Nephron (organoid): ENCODE measurements at regions not wholly inside any gene's neighbourhood (a gene's known extent, or its start where the extent isn't known, plus 50 kb on each side); places are given as distances from the start of the nearest gene placed in this dataset.

Experiments
- H3K27ac Mint-ChIP-seq, 3 experiments: 2 replicates each; pipeline ENCODE4 v1.8.0; 2020; ENCODE audit warnings: mixed read lengths in 3 of 3, mild to moderate bottlenecking in 2 of 3, moderate library complexity in 1 of 3
- H3K27me3 Mint-ChIP-seq: 2 replicates; pipeline ENCODE4 v1.8.0; 2021; ENCODE audit warnings: low read depth, mild to moderate bottlenecking, moderate library complexity, mixed read lengths
- H3K36me3 Mint-ChIP-seq: 2 replicates; pipeline ENCODE4 v1.8.0; 2020; ENCODE audit warnings: low read depth, mixed read lengths
- H3K4me1 Mint-ChIP-seq: 2 replicates; pipeline ENCODE4 v1.8.0; 2020; ENCODE audit warnings: mixed read lengths
- H3K4me3 Mint-ChIP-seq, 3 experiments: 2 replicates each; pipeline ENCODE4 v1.8.0; 2020; ENCODE audit warnings: mild to moderate bottlenecking in 3 of 3, mixed read lengths in 3 of 3, moderate library complexity in 2 of 3
- H3K9me3 Mint-ChIP-seq: 2 replicates; pipeline ENCODE4 v1.8.0; 2020; ENCODE audit warnings: mixed read lengths
- CTCF ChIP-seq, 3 experiments: fragments of 200-600 bp; sonication (generic); IDR thresholded peaks; one replicate each; pipeline ENCODE4 v1.5.0; 2021; ENCODE audit warnings: antibody characterized with exemption in 3 of 3; ENCODE audit not compliant: unreplicated experiment in 3 of 3

- Mint-ChIP-seq H3K27me3 (peaks cover 4% of the 10 kb centered on the region), H3K36me3 (no peaks in the 10 kb centered on the region), H3K27ac (no peak overlapping the region), H3K4me1 (no peaks in the 10 kb centered on the region), H3K9me3 (no peaks in the 10 kb centered on the region), H3K4me3 (no peak overlapping the region)
- no peak for TF ChIP-seq CTCF (IDR thresholded peaks at IDR 0.05; ENCODE audit: unreplicated experiment in 3 of 3)
These were observed 225.4 kb downstream of the BTG1 start for GRCh38 chr12:91920276-91920675.

DNA sequence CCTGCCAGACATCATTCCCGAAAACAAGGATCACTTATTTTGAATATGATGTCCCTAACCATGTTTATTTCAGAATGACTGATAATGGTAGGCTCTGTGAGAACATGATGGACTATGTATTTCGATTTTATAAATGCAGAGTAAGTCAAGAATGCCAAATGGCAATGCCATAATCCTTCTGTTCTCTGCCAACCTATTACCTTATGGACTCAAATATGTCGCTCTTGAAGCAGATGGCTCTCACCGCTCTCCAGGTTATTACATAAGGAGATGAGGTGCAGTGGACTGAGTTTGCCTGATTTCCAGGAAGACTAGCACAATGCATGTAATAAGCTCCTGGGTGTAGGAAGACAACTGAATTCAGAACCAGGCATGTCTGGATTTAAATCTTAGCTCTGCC, 227.2 kb downstream of the BTG1 start:
- H3K9me3 Mint-ChIP-seq: no peaks in the 10 kb centered on the region
- peaks cover 4% of the 10 kb centered on the region for H3K27me3 Mint-ChIP-seq
- H3K4me3 Mint-ChIP-seq: no peak overlapping the region
- H3K36me3 Mint-ChIP-seq: no peaks in the 10 kb centered on the region
- H3K4me1 Mint-ChIP-seq: no peaks in the 10 kb centered on the region
- H3K27ac Mint-ChIP-seq: no peak overlapping the region
- TF ChIP-seq CTCF (IDR thresholded peaks at IDR 0.05; ENCODE audit: unreplicated experiment in 3 of 3): no peak

DNA sequence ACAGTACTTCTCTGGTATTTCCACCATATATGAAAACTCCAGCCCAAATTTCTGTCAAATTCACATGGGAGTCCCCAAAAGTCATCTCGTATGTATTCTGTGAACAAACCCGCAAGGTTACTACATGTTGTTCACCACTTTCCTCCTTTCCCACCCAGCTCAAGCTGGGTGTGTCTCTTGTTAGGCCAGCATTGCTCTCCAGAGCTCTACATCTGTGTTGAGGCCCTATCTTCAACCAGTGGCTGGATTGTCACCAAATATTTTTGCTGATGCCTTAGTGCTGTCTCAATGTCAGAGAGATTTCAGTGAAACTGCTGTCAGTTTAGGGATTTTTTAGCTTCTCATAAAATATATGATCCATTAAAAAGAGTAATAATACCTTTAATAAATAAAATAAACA, 230.9 kb downstream of the BTG1 start:
- H3K27ac Mint-ChIP-seq: no peak overlapping the region
- TF ChIP-seq CTCF (IDR thresholded peaks at IDR 0.05; ENCODE audit: unreplicated experiment in 3 of 3): no peak
- no peaks in the 10 kb centered on the region for H3K9me3 Mint-ChIP-seq

GRCh38 chr12:91913651-91914050, 232.0 kb downstream of the BTG1 start:
- H3K27me3 Mint-ChIP-seq: no peaks in the 10 kb centered on the region
- no peaks in the 10 kb centered on the region for H3K4me1 Mint-ChIP-seq
- H3K4me3 Mint-ChIP-seq: no peak overlapping the region
- no peak for TF ChIP-seq CTCF (IDR thresholded peaks at IDR 0.05; ENCODE audit: unreplicated experiment in 3 of 3)
- H3K9me3 Mint-ChIP-seq: no peaks in the 10 kb centered on the region
- H3K27ac Mint-ChIP-seq: no peak overlapping the region
- H3K36me3 Mint-ChIP-seq: no peaks in the 10 kb centered on the region

More for the DNA sequence above, 230.9 kb downstream of the BTG1 start:
- no peaks in the 10 kb centered on the region for H3K27me3 Mint-ChIP-seq
- no peak overlapping the region for H3K4me3 Mint-ChIP-seq
- no peaks in the 10 kb centered on the region for H3K36me3 Mint-ChIP-seq
- H3K4me1 Mint-ChIP-seq: no peaks in the 10 kb centered on the region

DNA sequence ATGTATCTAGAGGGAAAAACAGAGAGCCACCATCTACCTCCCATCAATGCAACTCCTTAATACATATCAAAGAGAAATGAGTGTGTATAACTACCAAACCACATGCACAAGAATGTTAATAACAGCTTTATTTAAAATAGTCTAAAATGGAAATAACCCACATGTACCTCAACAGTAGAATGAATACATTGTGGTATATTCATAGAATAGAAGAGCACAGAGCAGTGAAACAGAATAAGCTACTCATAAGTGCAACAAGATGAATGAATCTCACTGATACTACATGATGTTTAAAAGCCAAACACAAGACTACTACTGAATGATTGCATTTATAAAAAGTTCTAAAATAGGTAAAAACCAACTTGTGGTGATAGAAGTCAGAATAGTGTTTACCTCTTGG, 232.5 kb downstream of the BTG1 start:
- Mint-ChIP-seq H3K4me1 (no peaks in the 10 kb centered on the region), H3K27me3 (no peaks in the 10 kb centered on the region), H3K4me3 (no peak overlapping the region), H3K9me3 (no peaks in the 10 kb centered on the region), H3K36me3 (no peaks in the 10 kb centered on the region), H3K27ac (no peak overlapping the region)
- no peak for TF ChIP-seq CTCF (IDR thresholded peaks at IDR 0.05; ENCODE audit: unreplicated experiment in 3 of 3)

GRCh38 chr12:91912178-91912577, 233.5 kb downstream of the BTG1 start:
- Mint-ChIP-seq H3K9me3 (no peaks in the 10 kb centered on the region), H3K4me3 (no peak overlapping the region), H3K27me3 (no peaks in the 10 kb centered on the region), H3K36me3 (no peaks in the 10 kb centered on the region), H3K27ac (no peak overlapping the region), H3K4me1 (no peaks in the 10 kb centered on the region)
- no peak for TF ChIP-seq CTCF (IDR thresholded peaks at IDR 0.05; ENCODE audit: unreplicated experiment in 3 of 3)
